Activated CD4-positive, alpha-beta T cell treated with anti-CD3 and anti-CD28 coated beads for 4 hours (primary cell): ENCODE measurements at regions not wholly inside any gene's neighbourhood (a gene's known extent, or its start where the extent isn't known, plus 50 kb on each side); places are given as distances from the start of the nearest gene placed in this dataset.
"Not testable (repeated sequence)": the region's sequence is repeated elsewhere in the genome, so short reads cannot be mapped to it uniquely, and the experiment has no call there.

Experiments
- DNase-seq, 2 donors: peaks; one replicate each; pipeline ENCODE4 v3.0.0-alpha.2; 2020

- not testable (repeated sequence) for DNase-seq
Observed at GRCh38 chr9:62877987-62878386, 1688.2 kb downstream of the SPATA31A7 start.

DNA sequence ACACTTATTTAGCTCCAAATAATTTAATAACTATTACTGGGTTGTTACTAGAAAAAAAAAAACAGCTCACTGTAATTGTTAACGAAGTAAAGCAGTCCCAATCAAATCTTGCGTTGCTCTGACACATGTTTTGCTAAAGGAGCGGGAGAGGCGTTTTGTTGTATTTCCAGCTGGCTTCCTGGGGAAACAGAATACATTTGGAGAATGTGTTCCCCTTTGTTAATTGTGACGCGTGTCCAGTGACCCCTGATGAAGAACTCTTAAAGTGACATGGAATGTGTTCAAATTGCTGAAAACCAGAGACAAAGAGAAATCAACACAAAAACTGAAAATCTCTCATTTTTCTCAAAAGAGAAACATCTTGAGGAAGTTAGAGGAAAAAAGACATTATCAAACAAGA is 1690.6 kb downstream of the SPATA31A7 start:
- DNase-seq: not testable (repeated sequence)

DNA sequence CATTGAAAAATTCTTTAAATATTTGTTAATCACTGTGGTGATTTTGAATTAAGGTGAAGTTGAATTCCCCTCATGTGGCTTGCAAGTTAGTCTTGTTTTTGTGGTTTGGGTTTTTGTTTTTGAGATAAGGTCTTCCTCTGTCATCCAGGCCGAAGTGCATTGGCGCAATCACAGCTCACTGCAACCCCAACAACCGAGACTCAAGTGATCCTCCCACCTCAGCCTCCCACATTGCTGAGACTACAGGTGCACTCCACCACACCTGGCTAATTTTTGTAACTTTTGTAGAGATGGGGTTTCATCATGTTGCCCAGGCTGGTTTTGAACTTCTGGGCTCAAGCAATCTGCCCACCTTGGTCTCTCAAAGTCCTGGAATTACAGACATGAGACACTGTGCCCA is 1691.1 kb downstream of the SPATA31A7 start:
- DNase-seq: not testable (repeated sequence)

DNA sequence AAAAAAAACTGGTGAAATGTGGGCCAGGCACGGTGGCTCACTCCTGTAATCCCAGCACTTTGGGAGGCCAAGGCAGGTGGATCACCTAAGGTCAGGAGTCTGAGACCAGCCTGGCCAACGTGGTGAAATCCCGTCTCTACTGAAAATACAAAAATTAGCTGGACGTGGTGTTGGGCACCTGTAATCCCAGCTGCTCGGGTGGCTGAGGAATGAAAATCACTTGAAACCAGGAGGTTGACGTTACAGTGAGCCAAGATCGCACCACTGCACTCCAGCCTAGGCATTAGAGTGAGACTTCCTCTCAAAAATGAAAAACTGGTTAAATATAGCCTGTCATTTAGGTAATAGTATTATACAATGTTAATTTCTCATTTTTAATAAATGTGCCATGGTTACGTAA is 1692.0 kb downstream of the SPATA31A7 start:
- DNase-seq: not testable (repeated sequence)

- DNase-seq: not testable (repeated sequence)
Observed at GRCh38 chr9:62882717-62883116, 1692.9 kb downstream of the SPATA31A7 start.

DNA sequence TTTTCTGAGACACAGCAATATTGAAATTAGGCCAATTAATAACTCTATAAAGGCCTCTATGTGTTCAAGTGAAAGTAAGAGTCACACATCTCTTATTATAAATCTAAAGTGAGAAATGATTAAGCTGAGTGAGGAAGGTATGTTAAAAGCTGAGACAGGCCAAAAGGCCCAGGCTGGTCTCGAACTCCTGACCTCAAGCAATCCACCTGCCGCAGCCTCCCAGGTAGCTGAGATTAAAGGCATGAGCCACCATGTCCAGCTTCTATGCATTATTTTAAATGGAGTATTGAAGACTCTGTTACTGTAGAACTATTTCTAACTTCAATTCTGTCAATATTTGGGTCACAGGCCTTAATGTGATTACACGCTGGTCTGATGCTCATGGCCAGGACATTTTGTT is 1706.9 kb downstream of the SPATA31A7 start:
- not testable (repeated sequence) for DNase-seq

GRCh38 chr9:62897411-62898225 is 1707.8 kb downstream of the SPATA31A7 start:
- DNase-seq: peak; percentile 46 to 53

GRCh38 chr9:62899666-62900065 is 1709.8 kb downstream of the SPATA31A7 start:
- DNase-seq: not testable (repeated sequence)

- not testable (repeated sequence) for DNase-seq
Observed at GRCh38 chr9:62904061-62904460, 1714.2 kb downstream of the SPATA31A7 start.

- DNase-seq: not testable (repeated sequence)
Observed at GRCh38 chr9:62905722-62906121, 1715.9 kb downstream of the SPATA31A7 start.

DNA sequence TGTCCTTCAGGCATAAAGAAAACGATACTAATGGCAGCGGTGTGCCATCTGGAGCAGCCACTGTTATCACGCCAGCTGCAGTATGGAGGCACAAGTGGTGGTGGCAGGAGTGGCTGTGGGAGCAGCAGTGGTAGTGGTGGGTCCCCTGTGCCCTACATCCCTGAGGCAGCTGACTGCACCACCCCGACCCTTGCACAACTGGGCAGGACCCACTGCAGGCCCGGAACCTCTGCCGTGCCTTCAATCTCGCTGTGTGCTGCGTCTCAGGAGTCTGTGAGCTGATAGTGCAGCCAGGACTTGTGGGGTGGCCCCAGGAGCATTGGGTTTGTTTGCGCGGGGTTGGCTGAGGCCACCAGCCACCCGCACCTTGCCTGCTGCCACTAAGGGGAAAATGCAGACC is 1718.0 kb downstream of the SPATA31A7 start:
- not testable (repeated sequence) for DNase-seq

- not testable (repeated sequence) for DNase-seq
Observed at GRCh38 chr9:62908271-62908670, 1718.4 kb downstream of the SPATA31A7 start.

- not testable (repeated sequence) for DNase-seq
Observed at GRCh38 chr9:62909447-62909846, 1719.6 kb downstream of the SPATA31A7 start.

DNA sequence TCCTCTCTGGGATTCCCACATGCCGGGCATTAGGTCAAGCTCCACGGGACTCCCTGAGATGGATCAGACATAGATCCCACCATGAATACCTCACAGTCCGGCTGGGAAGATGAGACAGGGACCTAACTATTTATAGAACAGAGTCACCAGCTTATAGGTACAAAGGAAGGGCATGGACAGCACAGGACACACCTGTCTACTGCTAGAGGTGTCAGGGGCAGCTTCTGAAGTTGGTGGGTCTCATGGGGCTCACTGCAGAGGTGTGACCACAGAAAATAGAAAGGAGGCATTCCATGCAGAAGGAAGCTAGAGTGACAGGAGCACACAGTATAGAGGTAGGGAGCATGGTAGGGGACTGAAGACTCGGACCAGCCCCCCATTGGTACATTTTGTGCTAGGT is 1722.4 kb downstream of the SPATA31A7 start:
- not testable (repeated sequence) for DNase-seq

GRCh38 chr9:62915168-62915567 is 1725.3 kb downstream of the SPATA31A7 start:
- DNase-seq: not testable (repeated sequence)

DNA sequence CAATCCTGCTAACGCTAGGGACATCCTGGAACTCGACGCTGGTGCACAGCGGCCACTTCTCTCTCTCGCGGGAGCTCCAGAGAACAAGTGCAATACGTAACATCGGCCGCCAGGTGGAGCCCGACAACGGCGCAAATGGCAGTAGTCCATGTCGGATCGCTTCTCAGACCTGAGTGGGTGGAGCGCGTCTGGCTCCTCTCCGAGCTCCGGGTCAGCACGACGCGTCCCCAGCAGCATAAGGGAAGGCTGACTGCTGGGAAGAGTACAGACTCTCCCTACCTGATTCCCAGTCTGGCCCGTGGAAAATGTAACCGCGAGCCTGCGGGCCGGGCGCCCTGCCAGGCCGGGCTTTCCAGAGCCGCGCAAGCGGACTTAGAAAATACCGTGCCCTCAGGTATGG is 1725.8 kb downstream of the SPATA31A7 start:
- DNase-seq: not testable (repeated sequence)

DNA sequence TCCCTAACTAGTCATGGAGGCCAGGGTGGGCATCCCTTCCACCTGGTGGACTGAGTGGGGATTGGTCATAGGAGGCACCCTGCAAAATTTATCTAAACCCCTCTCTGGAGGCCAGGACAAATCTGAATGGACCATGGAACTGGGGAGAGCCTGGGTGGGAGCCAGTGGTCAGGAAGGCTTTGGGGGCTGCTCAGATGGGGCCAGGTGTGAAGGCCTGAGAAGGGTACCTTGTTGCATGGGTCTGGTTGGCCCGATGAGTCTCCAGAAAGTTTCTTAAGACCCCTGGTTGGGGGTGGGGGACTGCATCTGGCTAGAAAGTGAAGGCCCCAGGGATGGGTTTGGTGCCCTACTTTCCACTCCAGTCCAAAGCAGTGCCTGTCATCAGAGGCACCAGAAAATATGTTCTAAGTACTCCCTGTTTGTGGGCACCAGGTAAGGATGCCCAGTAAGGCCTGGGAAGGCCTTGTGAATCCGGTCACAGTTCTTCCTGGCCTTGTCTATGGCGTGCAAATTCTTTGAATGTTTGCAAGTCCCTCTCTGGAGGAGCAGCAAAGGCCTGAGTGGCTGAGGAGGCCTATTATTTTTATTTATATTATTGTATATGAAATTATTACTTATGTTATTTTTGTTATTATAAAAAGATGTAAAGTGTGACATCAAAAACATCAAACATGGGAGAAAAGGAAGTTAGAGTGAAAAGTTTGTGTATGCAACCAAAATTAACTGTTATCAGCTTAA is 1729.0 kb downstream of the SPATA31A7 start:
- DNase-seq: not testable (repeated sequence)

DNA sequence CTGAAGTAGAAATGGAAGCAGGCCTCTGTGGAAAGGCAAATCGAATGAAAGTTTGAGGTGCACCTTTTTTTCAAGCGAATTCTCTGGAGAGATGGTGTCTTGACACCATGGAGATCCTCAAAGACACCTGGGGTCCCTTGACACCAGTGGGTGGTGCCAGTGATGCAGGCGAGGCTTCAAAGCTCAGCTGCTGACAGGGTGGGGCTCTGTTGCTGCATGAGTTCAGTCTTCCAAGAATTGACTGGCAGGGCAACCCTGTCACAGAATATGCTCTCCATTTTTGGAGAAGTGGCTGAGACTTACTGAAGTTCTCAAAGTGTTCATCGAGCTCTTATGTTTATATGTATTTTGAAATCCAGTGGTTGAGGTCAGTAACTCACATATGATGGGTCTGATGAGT is 1741.6 kb downstream of the SPATA31A7 start:
- not testable (repeated sequence) for DNase-seq

- DNase-seq: not testable (repeated sequence)
Observed at GRCh38 chr9:62952840-62953239, 1763.0 kb downstream of the SPATA31A7 start.
